Vagina (tissue), 2 donors: ENCODE measurements at regions not wholly inside any gene's neighbourhood (a gene's known extent, or its start where the extent isn't known, plus 50 kb on each side); places are given as distances from the start of the nearest gene placed in this dataset.

ENCODE experiments used
- DNase-seq, 2 donors: peaks; one replicate each; pipeline ENCODE4 v3.0.0-alpha.2; 2017; ENCODE audit errors: extremely low spot score in 2 of 2
- H3K27ac ChIP-seq: fragments of 200-600 bp; sonication (generic); one replicate; pipeline ENCODE4 v1.5.1; 2019
- H3K27me3 ChIP-seq: fragments of 200-600 bp; sonication (generic); one replicate; pipeline ENCODE4 v1.5.1; 2019
- H3K36me3 ChIP-seq, 2 donors: fragments of 200-600 bp; sonication (generic); one replicate each; pipeline ENCODE4 v1.5.1; 2017 to 2019
- H3K4me1 ChIP-seq: fragments of 200-600 bp; sonication (generic); one replicate; pipeline ENCODE4 v1.5.1; 2019
- H3K4me3 ChIP-seq, 2 donors: fragments of 200-600 bp; sonication (generic); 1 replicate in 1 of 2; 2 replicates in 1 of 2; pipeline ENCODE4 v1.5.1; 2016 to 2019
- H3K9me3 ChIP-seq: fragments of 200-600 bp; sonication (generic); one replicate; pipeline ENCODE4 v1.5.1; 2019
- POLR2A ChIP-seq, 2 donors: fragments of 450-650 bp; IDR thresholded peaks; one replicate each; pipeline ENCODE4 v1.6.1; 2017; ENCODE audit warnings: antibody characterized with exemption in 2 of 2, mild to moderate bottlenecking in 2 of 2, moderate library complexity in 2 of 2
- POLR2AphosphoS5 ChIP-seq, 2 donors: sonication (generic); formaldehyde crosslinking; IDR thresholded peaks; one replicate each; pipeline ENCODE4 v1.9.0; 2017; ENCODE audit warnings: antibody characterized with exemption in 2 of 2, mild to moderate bottlenecking in 2 of 2, low read depth in 1 of 2; ENCODE audit not compliant: insufficient read depth in 1 of 2
- intact Hi-C: fragments of 100-400 bp; cut with DNase I; formaldehyde crosslinking; loops from one replicate; pipeline ENCODE4 v1.15.1; 2023
- TF ChIP-seq, protein P1 (sequence below), 3 experiments: fragments of 450-650 bp in 2 of 3; fragments of 200-600 bp in 1 of 3; sonication (generic) in 1 of 3; IDR thresholded peaks; one replicate each; pipeline ENCODE4 v1.5.1; 2017 to 2019; ENCODE audit warnings: antibody characterized with exemption in 3 of 3, mild to moderate bottlenecking in 2 of 3, moderate library complexity in 2 of 3

DNA sequence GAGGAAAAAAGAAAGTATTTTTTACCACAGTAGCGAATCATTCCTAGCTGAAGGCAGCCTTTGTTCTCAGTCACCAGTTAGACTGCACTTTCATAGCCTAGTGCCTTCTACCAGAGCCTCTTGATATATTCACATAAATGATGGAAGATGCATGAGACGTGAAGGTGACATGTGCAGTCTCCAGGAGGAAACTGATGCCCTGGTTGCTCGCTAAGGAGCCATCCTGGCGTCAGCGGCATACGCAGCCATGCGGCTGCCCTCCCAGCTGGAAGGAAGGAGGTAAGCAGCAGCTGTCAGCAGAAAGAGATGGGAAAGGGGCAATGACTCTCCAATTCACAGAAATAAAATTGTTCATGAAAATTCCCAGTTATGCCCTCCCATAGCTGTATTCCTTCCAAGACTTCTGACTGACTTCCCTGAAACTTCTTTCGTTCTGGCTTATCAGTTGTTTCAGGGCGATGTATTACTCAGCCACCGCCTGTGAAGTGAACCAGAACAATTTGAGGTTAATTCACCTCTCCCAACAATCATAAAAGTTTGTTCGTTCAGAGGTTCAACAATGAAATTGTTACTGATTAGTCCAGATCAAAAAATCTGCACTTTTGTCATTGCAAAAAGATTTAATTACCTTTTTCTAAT is 331.2 kb downstream of the NR2F1-AS1 start:
- no peak overlapping the region for H3K4me3 ChIP-seq
- intact Hi-C loops, result loop anchor here (10.0 kb wide), 1 partner anchor 335 kb away; the partner anchor contains the start of genes NR2F1 and NR2F1-AS1
- H3K27ac ChIP-seq, result no peak overlapping the region
- TF ChIP-seq POLR2A (IDR thresholded peaks at IDR 0.05), result no peak
- no peak for TF ChIP-seq POLR2AphosphoS5 (IDR thresholded peaks at IDR 0.05; ENCODE audit: insufficient read depth in 1 of 2, low read depth in 1 of 2)
- TF ChIP-seq, protein P1, sequence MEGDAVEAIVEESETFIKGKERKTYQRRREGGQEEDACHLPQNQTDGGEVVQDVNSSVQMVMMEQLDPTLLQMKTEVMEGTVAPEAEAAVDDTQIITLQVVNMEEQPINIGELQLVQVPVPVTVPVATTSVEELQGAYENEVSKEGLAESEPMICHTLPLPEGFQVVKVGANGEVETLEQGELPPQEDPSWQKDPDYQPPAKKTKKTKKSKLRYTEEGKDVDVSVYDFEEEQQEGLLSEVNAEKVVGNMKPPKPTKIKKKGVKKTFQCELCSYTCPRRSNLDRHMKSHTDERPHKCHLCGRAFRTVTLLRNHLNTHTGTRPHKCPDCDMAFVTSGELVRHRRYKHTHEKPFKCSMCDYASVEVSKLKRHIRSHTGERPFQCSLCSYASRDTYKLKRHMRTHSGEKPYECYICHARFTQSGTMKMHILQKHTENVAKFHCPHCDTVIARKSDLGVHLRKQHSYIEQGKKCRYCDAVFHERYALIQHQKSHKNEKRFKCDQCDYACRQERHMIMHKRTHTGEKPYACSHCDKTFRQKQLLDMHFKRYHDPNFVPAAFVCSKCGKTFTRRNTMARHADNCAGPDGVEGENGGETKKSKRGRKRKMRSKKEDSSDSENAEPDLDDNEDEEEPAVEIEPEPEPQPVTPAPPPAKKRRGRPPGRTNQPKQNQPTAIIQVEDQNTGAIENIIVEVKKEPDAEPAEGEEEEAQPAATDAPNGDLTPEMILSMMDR (IDR thresholded peaks at IDR 0.05), result no peak
- H3K27me3 ChIP-seq, result no peaks in the 10 kb centered on the region
- no peaks in the 10 kb centered on the region for H3K9me3 ChIP-seq
- DNase-seq, result no peak
- H3K4me1 ChIP-seq, result peaks cover 19% of the 10 kb centered on the region
- H3K36me3 ChIP-seq, result no peaks in the 10 kb centered on the region

- TF ChIP-seq POLR2AphosphoS5 (IDR thresholded peaks at IDR 0.05; ENCODE audit: insufficient read depth in 1 of 2, low read depth in 1 of 2), result no peak
- TF ChIP-seq, protein P1 (IDR thresholded peaks at IDR 0.05), result no peak
- no peak for TF ChIP-seq POLR2A (IDR thresholded peaks at IDR 0.05)
- H3K4me1 ChIP-seq, result peaks cover 21% of the 10 kb centered on the region
- intact Hi-C loops, result loop anchor here (10.0 kb wide), 1 partner anchor 338 kb away; the partner anchor contains the start of genes NR2F1 and NR2F1-AS1
Measured at GRCh38 chr5:93247105-93247504, 333.9 kb downstream of the NR2F1-AS1 start.

GRCh38 chr5:93246090-93246855 is 334.7 kb downstream of the NR2F1-AS1 start:
- TF ChIP-seq POLR2A (IDR thresholded peaks at IDR 0.05) (no peak), POLR2AphosphoS5 (IDR thresholded peaks at IDR 0.05; ENCODE audit: insufficient read depth in 1 of 2, low read depth in 1 of 2) (no peak)
- TF ChIP-seq, protein P1 (IDR thresholded peaks at IDR 0.05), result no peak
- Histone ChIP-seq H3K4me1 (peaks cover 21% of the 10 kb centered on the region), H3K9me3 (no peaks in the 10 kb centered on the region), H3K36me3 (no peaks in the 10 kb centered on the region), H3K4me3 (no peak overlapping the region), H3K27ac (peak overlapping the region; percentile 58), H3K27me3 (no peaks in the 10 kb centered on the region)
- no peak for DNase-seq
- intact Hi-C loops, result loop anchor here (10.0 kb wide), 1 partner anchor 339 kb away; the partner anchor contains the start of genes NR2F1 and NR2F1-AS1

More at GRCh38 chr5:93247105-93247504, 333.9 kb downstream of the NR2F1-AS1 start:
- no peak overlapping the region for H3K4me3 ChIP-seq
- H3K27ac ChIP-seq, result no peak overlapping the region
- no peaks in the 10 kb centered on the region for H3K36me3 ChIP-seq
- H3K9me3 ChIP-seq, result no peaks in the 10 kb centered on the region
- no peaks in the 10 kb centered on the region for H3K27me3 ChIP-seq
- DNase-seq, result no peak

DNA sequence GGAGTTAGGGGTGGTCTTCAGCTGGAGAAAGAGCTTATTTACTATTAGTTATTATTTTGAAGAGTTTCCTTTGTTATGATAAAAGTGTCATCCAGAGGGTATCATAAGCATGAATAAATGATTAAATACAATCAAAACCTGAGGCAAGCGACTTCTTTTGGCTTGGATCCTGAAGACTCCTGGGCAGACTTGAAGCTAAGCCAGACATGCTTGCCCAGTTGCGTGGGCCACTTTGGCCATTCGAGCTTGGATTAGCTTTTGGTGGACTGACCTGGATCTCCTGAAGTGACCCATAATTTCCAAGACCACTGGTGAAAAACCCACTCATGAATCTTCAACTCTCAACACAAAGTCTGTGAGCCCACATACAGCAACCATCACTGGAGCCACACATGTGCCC is 335.8 kb downstream of the NR2F1-AS1 start:
- no peak overlapping the region for H3K4me3 ChIP-seq
- no peaks in the 10 kb centered on the region for H3K9me3 ChIP-seq
- no peaks in the 10 kb centered on the region for H3K27me3 ChIP-seq
- TF ChIP-seq, protein P1 (IDR thresholded peaks at IDR 0.05), result no peak
- no peak for TF ChIP-seq POLR2A (IDR thresholded peaks at IDR 0.05)
- TF ChIP-seq POLR2AphosphoS5 (IDR thresholded peaks at IDR 0.05; ENCODE audit: insufficient read depth in 1 of 2, low read depth in 1 of 2), result no peak
- H3K27ac ChIP-seq, result peak overlapping the region; percentile 58
- H3K4me1 ChIP-seq, result peaks cover 21% of the 10 kb centered on the region
- intact Hi-C loops, result loop anchor here (10.0 kb wide), 1 partner anchor 340 kb away; the partner anchor contains the start of genes NR2F1 and NR2F1-AS1
- DNase-seq, result no peak
- H3K36me3 ChIP-seq, result no peaks in the 10 kb centered on the region
